Neural cell (in vitro differentiated cells): ENCODE measurements at regions not wholly inside any gene's neighbourhood (a gene's known extent, or its start where the extent isn't known, plus 50 kb on each side); places are given as distances from the start of the nearest gene placed in this dataset.

ENCODE experiments used
- CTCF ChIP-seq: fragments of 450-650 bp; IDR thresholded peaks from 2 replicates; pipeline ENCODE4 v1.5.1; 2014; ENCODE audit warnings: antibody characterized with exemption, mild to moderate bottlenecking, moderate library complexity; ENCODE audit not compliant: poor library complexity, severe bottlenecking
- EP300 ChIP-seq: fragments of 450-650 bp; conservative IDR thresholded peaks from 2 replicates; pipeline ENCODE4 v1.6.1; 2014; ENCODE audit warnings: antibody characterized with exemption, mild to moderate bottlenecking, moderate library complexity; ENCODE audit not compliant: poor library complexity, severe bottlenecking
- EZH2 ChIP-seq: fragments of 200-600, 300-800 bp; shearing (Covaris generic), sonication (generic); IDR thresholded peaks from 2 replicates; pipeline ENCODE4 v1.6.1; 2014; ENCODE audit warnings: antibody characterized with exemption, low read length, borderline replicate concordance, mild to moderate bottlenecking; ENCODE audit not compliant: insufficient read depth, poor library complexity, severe bottlenecking
- MXI1 ChIP-seq: fragments of 450-650 bp; conservative IDR thresholded peaks from 2 replicates; pipeline ENCODE4 v1.6.1; 2014; ENCODE audit warnings: antibody characterized with exemption, mild to moderate bottlenecking; ENCODE audit not compliant: poor library complexity, severe bottlenecking
- POLR2AphosphoS5 ChIP-seq: IDR thresholded peaks from 2 replicates; pipeline ENCODE4 v1.6.1; 2012
- RAD21 ChIP-seq: fragments of 450-650 bp; conservative IDR thresholded peaks from 2 replicates; pipeline ENCODE4 v1.6.1; 2014; ENCODE audit warnings: antibody characterized with exemption, mild to moderate bottlenecking, moderate library complexity
- REST ChIP-seq: IDR thresholded peaks from 2 replicates; pipeline ENCODE4 v1.6.1; 2012; ENCODE audit warnings: borderline replicate concordance
- SMC3 ChIP-seq: fragments of 450-650 bp; conservative IDR thresholded peaks from 2 replicates; pipeline ENCODE4 v1.6.1; 2014; ENCODE audit warnings: antibody characterized with exemption, mild to moderate bottlenecking, moderate library complexity; ENCODE audit not compliant: poor library complexity
- TAF1 ChIP-seq: IDR thresholded peaks from 2 replicates; pipeline ENCODE4 v1.6.1; 2012; ENCODE audit warnings: low read depth

GRCh38 chr21:16215193-16215592 lies 485.4 kb downstream of the USP25 start:
- TF ChIP-seq CTCF (no peak), POLR2AphosphoS5 (no peak), MXI1 (no peak), SMC3 (no peak), REST (no peak), EP300 (no peak), TAF1 (no peak), EZH2 (no peak), RAD21 (no peak)
